Loucy (cell line): ENCODE measurements at regions not wholly inside any gene's neighbourhood (a gene's known extent, or its start where the extent isn't known, plus 50 kb on each side); places are given as distances from the start of the nearest gene placed in this dataset.

Experiments used
- EZH2phosphoT487 ChIP-seq: fragments of 200-600 bp; IDR thresholded peaks from 2 replicates; pipeline ENCODE4 v1.6.1; 2018; ENCODE audit warnings: antibody characterized with exemption, mild to moderate bottlenecking, moderate library complexity, borderline replicate concordance
- TF ChIP-seq, protein P1 (sequence below): fragments of 200-600 bp; sonication (generic); conservative IDR thresholded peaks from 2 replicates; pipeline ENCODE4 v1.5.1; 2014; ENCODE audit warnings: mild to moderate bottlenecking, antibody characterized with exemption, low read length

DNA sequence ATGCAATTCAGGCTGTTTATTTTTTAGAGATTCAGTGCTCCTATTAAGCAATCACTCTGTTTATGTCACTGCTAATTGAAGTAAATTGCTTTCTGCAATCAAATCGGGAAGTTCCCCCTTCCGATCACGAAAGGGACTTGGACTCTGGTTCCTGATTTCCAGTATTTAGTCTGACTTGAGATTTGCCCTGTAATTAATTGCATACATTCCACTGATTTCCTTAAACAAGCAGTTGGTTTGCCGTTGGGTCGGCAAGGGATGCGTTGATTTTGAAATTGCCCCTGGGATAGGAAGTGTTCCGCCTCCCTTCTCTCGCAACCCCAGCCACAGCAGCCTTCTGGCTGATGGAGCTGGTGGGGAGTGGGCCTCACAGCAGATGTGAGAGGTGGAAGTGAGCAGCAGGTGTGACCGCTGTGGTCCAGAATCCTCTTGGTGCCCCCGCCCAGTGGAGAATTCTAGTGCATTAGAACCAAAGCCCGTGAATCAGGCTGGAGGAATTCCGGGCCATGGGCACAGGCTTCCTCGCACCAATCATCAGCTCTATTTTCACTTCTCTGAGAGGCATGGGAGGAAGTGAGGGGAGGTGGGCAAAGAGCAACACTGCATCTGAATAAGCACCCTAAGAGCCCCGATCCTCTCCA, 102.5 kb downstream of the SPRY4 start:
- TF ChIP-seq, protein P1, sequence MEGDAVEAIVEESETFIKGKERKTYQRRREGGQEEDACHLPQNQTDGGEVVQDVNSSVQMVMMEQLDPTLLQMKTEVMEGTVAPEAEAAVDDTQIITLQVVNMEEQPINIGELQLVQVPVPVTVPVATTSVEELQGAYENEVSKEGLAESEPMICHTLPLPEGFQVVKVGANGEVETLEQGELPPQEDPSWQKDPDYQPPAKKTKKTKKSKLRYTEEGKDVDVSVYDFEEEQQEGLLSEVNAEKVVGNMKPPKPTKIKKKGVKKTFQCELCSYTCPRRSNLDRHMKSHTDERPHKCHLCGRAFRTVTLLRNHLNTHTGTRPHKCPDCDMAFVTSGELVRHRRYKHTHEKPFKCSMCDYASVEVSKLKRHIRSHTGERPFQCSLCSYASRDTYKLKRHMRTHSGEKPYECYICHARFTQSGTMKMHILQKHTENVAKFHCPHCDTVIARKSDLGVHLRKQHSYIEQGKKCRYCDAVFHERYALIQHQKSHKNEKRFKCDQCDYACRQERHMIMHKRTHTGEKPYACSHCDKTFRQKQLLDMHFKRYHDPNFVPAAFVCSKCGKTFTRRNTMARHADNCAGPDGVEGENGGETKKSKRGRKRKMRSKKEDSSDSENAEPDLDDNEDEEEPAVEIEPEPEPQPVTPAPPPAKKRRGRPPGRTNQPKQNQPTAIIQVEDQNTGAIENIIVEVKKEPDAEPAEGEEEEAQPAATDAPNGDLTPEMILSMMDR: no peak
- TF ChIP-seq EZH2phosphoT487: no peak
